ENCODE measurements at regions not wholly inside any gene's neighbourhood (a gene's known extent, or its start where the extent isn't known, plus 50 kb on each side); places are given as distances from the start of the nearest gene placed in this dataset.

DNA sequence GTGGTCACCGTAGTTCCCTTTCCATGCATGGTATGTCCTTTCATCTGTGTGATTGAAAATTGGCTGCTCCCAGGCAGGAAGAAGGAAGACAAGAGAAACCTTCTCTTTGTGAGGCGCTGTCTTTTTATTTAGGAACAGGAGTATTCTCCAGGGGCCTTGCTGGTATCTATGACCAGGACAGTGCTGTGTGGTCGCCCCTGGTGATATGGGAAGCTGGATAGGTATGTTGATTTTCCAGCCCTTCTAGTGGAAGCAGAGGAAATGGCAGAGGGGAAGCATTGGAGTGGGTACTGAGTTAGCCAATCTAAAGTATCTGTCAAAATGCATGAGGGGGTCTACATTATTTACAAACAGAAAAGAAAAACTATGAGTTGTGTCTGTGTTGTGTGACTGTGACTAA, 226.6 kb downstream of the MTX2 start:
- H3K9ac ChIP-seq (ENCODE audit: low read depth in 1 of 2, low read length in 2 of 2), result no peak overlapping the region
- H3K9me3 ChIP-seq (ENCODE audit: control insufficient read depth in 2 of 2, low read length in 2 of 2), result no peaks in the 10 kb centered on the region
- no peaks in the 10 kb centered on the region for H3K4me1 ChIP-seq (ENCODE audit: control insufficient read depth in 2 of 2, insufficient read depth in 2 of 2, low read length in 2 of 2)
- peaks cover 0 to 3% of the 10 kb centered on the region in 2 donors for H3K27me3 ChIP-seq (ENCODE audit: control insufficient read depth in 2 of 2, insufficient read depth in 2 of 2, low read length in 2 of 2)
- H3K27ac ChIP-seq (ENCODE audit: low read depth in 2 of 2, low read length in 2 of 2), result no peak overlapping the region
- no peak overlapping the region for H3K4me3 ChIP-seq (ENCODE audit: low read length in 2 of 2)
- no peaks in the 10 kb centered on the region for H3K36me3 ChIP-seq (ENCODE audit: control insufficient read depth in 2 of 2, insufficient read depth in 2 of 2, low read length in 2 of 2)

DNA sequence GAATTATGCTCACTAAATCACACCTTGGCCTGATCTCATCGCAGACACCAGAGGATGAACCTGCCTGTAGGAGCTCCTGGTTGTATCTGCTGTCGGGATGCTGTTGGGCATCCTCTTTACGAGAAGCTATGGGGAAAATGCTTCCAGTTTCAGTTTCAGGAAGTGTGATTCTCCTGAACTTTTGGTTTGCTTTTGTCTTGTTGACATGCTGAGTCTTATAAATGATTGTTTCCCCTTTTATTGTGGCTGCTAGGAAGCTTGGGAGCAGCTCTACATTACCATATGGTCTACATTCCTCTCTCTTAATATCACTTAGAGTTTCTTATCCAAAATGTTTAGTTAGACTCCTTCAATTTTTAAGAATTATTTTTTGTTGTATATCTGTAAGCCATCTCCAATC, 227.5 kb downstream of the MTX2 start:
- Histone ChIP-seq H3K4me3 (ENCODE audit: low read length in 2 of 2) (no peak overlapping the region), H3K27ac (ENCODE audit: low read depth in 2 of 2, low read length in 2 of 2) (no peak overlapping the region), H3K9ac (ENCODE audit: low read depth in 1 of 2, low read length in 2 of 2) (no peak overlapping the region), H3K27me3 (ENCODE audit: control insufficient read depth in 2 of 2, insufficient read depth in 2 of 2, low read length in 2 of 2) (peaks cover 3 to 7% of the 10 kb centered on the region in 2 donors), H3K9me3 (ENCODE audit: control insufficient read depth in 2 of 2, low read length in 2 of 2) (no peaks in the 10 kb centered on the region), H3K4me1 (ENCODE audit: control insufficient read depth in 2 of 2, insufficient read depth in 2 of 2, low read length in 2 of 2) (peaks cover 0 to 6% of the 10 kb centered on the region in 2 donors), H3K36me3 (ENCODE audit: control insufficient read depth in 2 of 2, insufficient read depth in 2 of 2, low read length in 2 of 2) (no peaks in the 10 kb centered on the region)

DNA sequence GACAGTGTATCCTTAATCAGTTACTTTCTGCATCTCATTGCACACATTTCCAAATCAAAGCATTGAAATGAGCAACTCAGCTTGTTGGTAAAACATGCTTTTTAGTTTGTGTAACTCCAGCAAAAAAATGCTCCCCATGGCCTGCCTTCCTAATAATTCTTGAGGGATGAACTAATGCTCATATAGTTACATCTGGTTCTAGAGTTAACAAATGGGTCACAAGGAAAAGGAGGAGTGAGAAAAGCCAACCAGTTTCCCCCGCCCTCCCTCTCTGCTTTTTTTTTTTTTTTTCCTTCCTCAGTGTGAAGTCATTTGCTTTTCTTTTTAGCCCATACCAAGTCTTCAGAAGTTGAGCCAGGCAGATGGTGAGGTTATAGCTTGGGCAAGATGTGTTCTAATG, 231.7 kb downstream of the MTX2 start:
- no peak overlapping the region for H3K4me3 ChIP-seq (ENCODE audit: low read length in 2 of 2)

DNA sequence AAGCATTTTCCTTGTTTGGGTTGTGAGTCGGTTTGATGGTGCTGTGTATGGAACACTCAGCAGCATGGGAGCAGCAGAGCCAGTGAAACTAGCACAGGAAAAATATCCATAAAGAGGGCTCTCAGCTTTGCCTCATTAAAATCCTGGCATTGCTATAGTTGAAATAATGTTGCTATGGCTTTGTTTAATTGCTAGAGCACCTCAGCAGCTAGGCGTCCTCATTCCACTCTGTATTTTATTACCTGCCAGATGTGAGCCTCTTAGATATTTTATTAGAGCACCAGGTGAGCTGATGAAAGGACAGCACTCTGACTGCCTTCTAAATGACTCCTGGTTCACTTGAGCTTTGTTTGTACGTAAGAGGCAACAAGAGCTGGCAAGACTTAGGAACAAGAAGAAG, 232.4 kb downstream of the MTX2 start:
- Histone ChIP-seq H3K9ac (ENCODE audit: low read depth in 1 of 2, low read length in 2 of 2) (no peak overlapping the region), H3K9me3 (ENCODE audit: control insufficient read depth in 2 of 2, low read length in 2 of 2) (no peaks in the 10 kb centered on the region), H3K4me1 (ENCODE audit: control insufficient read depth in 2 of 2, insufficient read depth in 2 of 2, low read length in 2 of 2) (peaks cover 9% of the 10 kb centered on the region in 2 donors), H3K36me3 (ENCODE audit: control insufficient read depth in 2 of 2, insufficient read depth in 2 of 2, low read length in 2 of 2) (no peaks in the 10 kb centered on the region), H3K4me3 (ENCODE audit: low read length in 2 of 2) (no peak overlapping the region), H3K27me3 (ENCODE audit: control insufficient read depth in 2 of 2, insufficient read depth in 2 of 2, low read length in 2 of 2) (peaks cover 3 to 12% of the 10 kb centered on the region in 2 donors), H3K27ac (ENCODE audit: low read depth in 2 of 2, low read length in 2 of 2) (no peak overlapping the region)

More for the DNA sequence above, 231.7 kb downstream of the MTX2 start:
- H3K27ac ChIP-seq (ENCODE audit: low read depth in 2 of 2, low read length in 2 of 2), result no peak overlapping the region
- peaks cover 3 to 12% of the 10 kb centered on the region in 2 donors for H3K27me3 ChIP-seq (ENCODE audit: control insufficient read depth in 2 of 2, insufficient read depth in 2 of 2, low read length in 2 of 2)
- H3K4me1 ChIP-seq (ENCODE audit: control insufficient read depth in 2 of 2, insufficient read depth in 2 of 2, low read length in 2 of 2), result peaks cover 9% of the 10 kb centered on the region in 2 donors
- H3K36me3 ChIP-seq (ENCODE audit: control insufficient read depth in 2 of 2, insufficient read depth in 2 of 2, low read length in 2 of 2), result no peaks in the 10 kb centered on the region
- H3K9me3 ChIP-seq (ENCODE audit: control insufficient read depth in 2 of 2, low read length in 2 of 2), result no peaks in the 10 kb centered on the region
- H3K9ac ChIP-seq (ENCODE audit: low read depth in 1 of 2, low read length in 2 of 2), result no peak overlapping the region

DNA sequence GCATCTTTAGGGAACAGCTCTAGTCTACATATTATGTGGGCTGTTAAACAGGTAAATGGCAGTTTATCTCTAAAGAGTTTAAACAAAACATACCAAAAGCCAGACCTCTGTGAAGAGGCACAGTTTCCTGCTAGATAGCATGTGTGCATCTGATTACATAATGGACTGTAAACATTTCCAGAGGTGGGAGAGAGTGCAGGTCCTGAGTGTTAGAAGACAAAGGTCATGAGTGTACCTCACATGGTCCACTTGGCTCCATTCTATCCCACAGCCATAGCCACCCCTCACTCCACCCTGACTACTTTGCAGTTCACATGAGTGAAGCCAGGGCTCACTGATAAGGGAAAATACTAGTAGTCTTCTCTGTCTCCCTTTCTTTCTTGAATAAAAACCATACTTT, 233.4 kb downstream of the MTX2 start:
- peaks cover 9% of the 10 kb centered on the region in 2 donors for H3K4me1 ChIP-seq (ENCODE audit: control insufficient read depth in 2 of 2, insufficient read depth in 2 of 2, low read length in 2 of 2)

DNA sequence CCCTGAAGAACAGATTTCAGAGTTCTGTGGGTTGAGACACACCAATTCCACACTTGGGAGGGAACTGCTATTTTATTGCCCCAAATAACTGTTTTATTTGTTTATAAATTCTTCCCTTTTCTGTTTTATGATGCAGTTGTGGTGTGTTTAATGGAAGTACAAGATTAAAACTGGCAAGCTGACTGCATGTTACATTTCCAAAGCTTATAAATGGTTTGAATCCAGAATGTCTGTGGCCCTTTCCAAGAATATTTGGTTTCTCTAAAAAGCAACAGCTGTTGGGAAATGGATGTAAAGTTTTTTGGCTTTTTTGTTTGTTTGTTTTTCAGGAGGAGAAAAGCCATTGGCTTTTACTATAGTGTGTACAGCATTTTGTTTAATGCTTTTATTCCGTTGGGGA, 234.5 kb downstream of the MTX2 start:
- no peaks in the 10 kb centered on the region for H3K9me3 ChIP-seq (ENCODE audit: control insufficient read depth in 2 of 2, low read length in 2 of 2)
- H3K27me3 ChIP-seq (ENCODE audit: control insufficient read depth in 2 of 2, insufficient read depth in 2 of 2, low read length in 2 of 2), result peaks cover 3 to 12% of the 10 kb centered on the region in 2 donors

More for the DNA sequence above, 233.4 kb downstream of the MTX2 start:
- H3K9me3 ChIP-seq (ENCODE audit: control insufficient read depth in 2 of 2, low read length in 2 of 2), result no peaks in the 10 kb centered on the region
- H3K27ac ChIP-seq (ENCODE audit: low read depth in 2 of 2, low read length in 2 of 2), result no peak overlapping the region
- H3K36me3 ChIP-seq (ENCODE audit: control insufficient read depth in 2 of 2, insufficient read depth in 2 of 2, low read length in 2 of 2), result no peaks in the 10 kb centered on the region
- peaks cover 3 to 12% of the 10 kb centered on the region in 2 donors for H3K27me3 ChIP-seq (ENCODE audit: control insufficient read depth in 2 of 2, insufficient read depth in 2 of 2, low read length in 2 of 2)
- no peak overlapping the region for H3K9ac ChIP-seq (ENCODE audit: low read depth in 1 of 2, low read length in 2 of 2)
- H3K4me3 ChIP-seq (ENCODE audit: low read length in 2 of 2), result no peak overlapping the region

DNA sequence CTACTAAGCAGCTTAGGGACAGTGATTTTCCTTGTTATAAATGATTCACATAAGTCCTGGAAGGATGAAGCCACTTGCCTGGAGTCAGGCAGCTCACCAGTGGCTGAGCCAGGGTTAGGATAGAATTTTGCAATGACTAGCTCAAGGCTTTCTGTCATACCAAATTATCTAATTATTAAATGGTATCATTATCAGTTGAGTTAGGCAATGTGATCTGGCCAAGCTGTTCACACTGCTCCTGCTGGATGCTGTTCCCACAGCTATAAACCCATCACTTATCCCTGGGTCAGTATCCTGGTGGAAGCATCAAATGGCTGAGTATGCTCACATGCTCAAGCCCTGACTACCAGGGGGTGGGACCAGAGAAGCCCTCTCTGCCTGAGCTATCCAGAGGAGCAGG, 235.2 kb downstream of the MTX2 start:
- no peak overlapping the region for H3K27ac ChIP-seq (ENCODE audit: low read depth in 2 of 2, low read length in 2 of 2)
- no peak overlapping the region for H3K4me3 ChIP-seq (ENCODE audit: low read length in 2 of 2)
- no peak overlapping the region for H3K9ac ChIP-seq (ENCODE audit: low read depth in 1 of 2, low read length in 2 of 2)
- no peaks in the 10 kb centered on the region for H3K36me3 ChIP-seq (ENCODE audit: control insufficient read depth in 2 of 2, insufficient read depth in 2 of 2, low read length in 2 of 2)
- H3K4me1 ChIP-seq (ENCODE audit: control insufficient read depth in 2 of 2, insufficient read depth in 2 of 2, low read length in 2 of 2), result peaks cover 9% of the 10 kb centered on the region in 2 donors
- no peaks in the 10 kb centered on the region for H3K9me3 ChIP-seq (ENCODE audit: control insufficient read depth in 2 of 2, low read length in 2 of 2)
- peaks cover 3 to 14% of the 10 kb centered on the region in 2 donors for H3K27me3 ChIP-seq (ENCODE audit: control insufficient read depth in 2 of 2, insufficient read depth in 2 of 2, low read length in 2 of 2)

More for the DNA sequence above, 234.5 kb downstream of the MTX2 start:
- Histone ChIP-seq H3K27ac (ENCODE audit: low read depth in 2 of 2, low read length in 2 of 2) (no peak overlapping the region), H3K4me1 (ENCODE audit: control insufficient read depth in 2 of 2, insufficient read depth in 2 of 2, low read length in 2 of 2) (peaks cover 9% of the 10 kb centered on the region in 2 donors), H3K9ac (ENCODE audit: low read depth in 1 of 2, low read length in 2 of 2) (no peak overlapping the region), H3K36me3 (ENCODE audit: control insufficient read depth in 2 of 2, insufficient read depth in 2 of 2, low read length in 2 of 2) (no peaks in the 10 kb centered on the region), H3K4me3 (ENCODE audit: low read length in 2 of 2) (no peak overlapping the region)

DNA sequence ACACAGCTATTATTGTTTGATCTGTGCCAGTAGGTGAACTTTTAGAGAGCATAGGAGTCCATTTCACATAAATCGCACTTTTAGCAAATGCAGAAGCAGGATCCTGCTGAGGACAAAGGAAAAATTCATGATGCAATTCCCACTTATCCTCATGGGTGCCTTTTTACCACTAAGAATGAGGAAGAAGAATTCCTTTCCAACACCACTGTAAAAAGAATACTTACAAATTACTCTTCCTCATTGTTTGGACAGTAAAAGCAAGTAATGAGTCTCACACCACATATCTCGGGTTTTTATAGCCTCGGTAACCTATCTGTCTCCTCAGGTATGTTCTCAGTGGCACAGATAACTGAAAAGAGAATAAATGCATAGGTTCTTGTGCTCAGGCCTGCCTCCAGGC, 238.5 kb downstream of the MTX2 start:
- Histone ChIP-seq H3K9me3 (ENCODE audit: control insufficient read depth in 2 of 2, low read length in 2 of 2) (no peaks in the 10 kb centered on the region), H3K4me1 (ENCODE audit: control insufficient read depth in 2 of 2, insufficient read depth in 2 of 2, low read length in 2 of 2) (peaks cover 2 to 9% of the 10 kb centered on the region in 2 donors), H3K9ac (ENCODE audit: low read depth in 1 of 2, low read length in 2 of 2) (no peak overlapping the region), H3K27me3 (ENCODE audit: control insufficient read depth in 2 of 2, insufficient read depth in 2 of 2, low read length in 2 of 2) (peaks cover 0 to 7% of the 10 kb centered on the region in 2 donors), H3K36me3 (ENCODE audit: control insufficient read depth in 2 of 2, insufficient read depth in 2 of 2, low read length in 2 of 2) (no peaks in the 10 kb centered on the region), H3K4me3 (ENCODE audit: low read length in 2 of 2) (no peak overlapping the region), H3K27ac (ENCODE audit: low read depth in 2 of 2, low read length in 2 of 2) (no peak overlapping the region)

DNA sequence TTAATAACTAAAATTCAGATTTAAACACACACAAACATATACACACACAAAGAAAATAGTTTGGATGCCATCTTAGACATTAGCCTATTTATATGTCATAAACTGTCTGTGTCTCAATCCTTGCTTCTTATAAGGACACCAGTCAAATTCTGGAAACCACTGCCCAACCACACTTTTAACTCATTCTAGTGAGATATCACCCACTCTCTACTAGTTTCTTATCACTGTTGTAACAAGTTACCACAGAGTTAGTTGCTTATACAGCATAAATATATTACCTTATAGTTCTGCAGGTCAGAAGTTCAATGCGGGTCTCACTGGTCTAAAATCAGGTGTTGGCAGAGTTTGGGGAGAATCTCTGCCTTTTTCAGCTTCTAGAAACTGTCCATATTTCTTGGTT, 239.1 kb downstream of the MTX2 start:
- H3K27ac ChIP-seq (ENCODE audit: low read depth in 2 of 2, low read length in 2 of 2), result no peak overlapping the region
- H3K27me3 ChIP-seq (ENCODE audit: control insufficient read depth in 2 of 2, insufficient read depth in 2 of 2, low read length in 2 of 2), result peaks cover 0 to 5% of the 10 kb centered on the region in 2 donors
- no peaks in the 10 kb centered on the region for H3K9me3 ChIP-seq (ENCODE audit: control insufficient read depth in 2 of 2, low read length in 2 of 2)
- H3K9ac ChIP-seq (ENCODE audit: low read depth in 1 of 2, low read length in 2 of 2), result no peak overlapping the region
- H3K4me3 ChIP-seq (ENCODE audit: low read length in 2 of 2), result no peak overlapping the region
- no peaks in the 10 kb centered on the region for H3K36me3 ChIP-seq (ENCODE audit: control insufficient read depth in 2 of 2, insufficient read depth in 2 of 2, low read length in 2 of 2)
- peaks cover 2 to 7% of the 10 kb centered on the region in 2 donors for H3K4me1 ChIP-seq (ENCODE audit: control insufficient read depth in 2 of 2, insufficient read depth in 2 of 2, low read length in 2 of 2)

DNA sequence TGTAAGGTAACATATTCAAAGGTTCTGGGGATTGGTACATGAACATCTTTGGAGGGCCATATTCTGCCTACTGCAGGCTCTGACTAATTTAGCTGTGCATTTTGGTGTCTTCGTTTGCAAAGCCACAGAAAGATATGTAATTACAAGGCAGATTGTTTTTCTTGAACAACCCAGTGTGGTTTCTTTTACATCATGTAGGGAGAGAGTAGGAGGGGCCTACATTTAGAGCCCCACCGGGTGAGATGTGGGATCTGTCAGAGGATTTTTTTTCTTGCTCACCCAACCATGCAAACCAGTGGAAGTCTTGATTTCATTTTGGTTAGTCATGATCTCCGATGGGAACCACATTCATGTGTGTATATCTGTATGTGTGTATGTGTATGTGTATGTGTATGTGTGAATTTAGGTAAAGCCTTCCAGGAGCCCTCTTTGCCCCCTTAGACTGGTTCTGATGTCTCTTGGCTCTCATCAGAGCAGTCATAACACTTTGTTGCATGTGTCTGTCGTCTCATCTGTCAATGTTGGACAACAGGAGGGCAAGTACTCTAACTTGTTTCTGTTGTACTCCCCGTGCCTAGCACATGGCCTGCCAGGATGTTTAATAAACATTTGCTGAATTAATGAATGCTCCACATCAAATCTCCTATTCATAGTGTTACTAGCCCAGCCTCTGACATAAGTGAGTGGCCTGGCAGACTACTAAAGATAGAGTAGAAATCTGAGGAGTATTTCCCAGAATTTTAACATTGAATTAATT, 239.9 kb downstream of the MTX2 start:
- no peak overlapping the region for H3K9ac ChIP-seq (ENCODE audit: low read depth in 1 of 2, low read length in 2 of 2)
- H3K27ac ChIP-seq (ENCODE audit: low read depth in 2 of 2, low read length in 2 of 2), result no peak overlapping the region
- H3K9me3 ChIP-seq (ENCODE audit: control insufficient read depth in 2 of 2, low read length in 2 of 2), result no peaks in the 10 kb centered on the region
- peaks cover 0 to 5% of the 10 kb centered on the region in 2 donors for H3K27me3 ChIP-seq (ENCODE audit: control insufficient read depth in 2 of 2, insufficient read depth in 2 of 2, low read length in 2 of 2)
- H3K4me3 ChIP-seq (ENCODE audit: low read length in 2 of 2), result no peak overlapping the region
- no peaks in the 10 kb centered on the region for H3K4me1 ChIP-seq (ENCODE audit: control insufficient read depth in 2 of 2, insufficient read depth in 2 of 2, low read length in 2 of 2)
- no peaks in the 10 kb centered on the region for H3K36me3 ChIP-seq (ENCODE audit: control insufficient read depth in 2 of 2, insufficient read depth in 2 of 2, low read length in 2 of 2)
